PC-9 (cell line): ENCODE measurements at regions not wholly inside any gene's neighbourhood (a gene's known extent, or its start where the extent isn't known, plus 50 kb on each side); places are given as distances from the start of the nearest gene placed in this dataset.

ENCODE experiments used
- EZH2 ChIP-seq: fragments of 200-600 bp; sonication (generic); IDR thresholded peaks from 2 replicates; pipeline ENCODE4 v1.8.0; 2017; ENCODE audit warnings: antibody characterized with exemption, low read depth
- TF ChIP-seq, protein P1 (sequence below): fragments of 200-600 bp; sonication (generic); conservative IDR thresholded peaks from 2 replicates; pipeline ENCODE4 v1.6.1; 2017; ENCODE audit warnings: mixed run types, antibody characterized with exemption, mild to moderate bottlenecking, moderate library complexity

GRCh38 chr7:145681159-145681558 lies 435.4 kb upstream of the CNTNAP2 start:
- TF ChIP-seq EZH2, result no peak
- TF ChIP-seq, protein P1, sequence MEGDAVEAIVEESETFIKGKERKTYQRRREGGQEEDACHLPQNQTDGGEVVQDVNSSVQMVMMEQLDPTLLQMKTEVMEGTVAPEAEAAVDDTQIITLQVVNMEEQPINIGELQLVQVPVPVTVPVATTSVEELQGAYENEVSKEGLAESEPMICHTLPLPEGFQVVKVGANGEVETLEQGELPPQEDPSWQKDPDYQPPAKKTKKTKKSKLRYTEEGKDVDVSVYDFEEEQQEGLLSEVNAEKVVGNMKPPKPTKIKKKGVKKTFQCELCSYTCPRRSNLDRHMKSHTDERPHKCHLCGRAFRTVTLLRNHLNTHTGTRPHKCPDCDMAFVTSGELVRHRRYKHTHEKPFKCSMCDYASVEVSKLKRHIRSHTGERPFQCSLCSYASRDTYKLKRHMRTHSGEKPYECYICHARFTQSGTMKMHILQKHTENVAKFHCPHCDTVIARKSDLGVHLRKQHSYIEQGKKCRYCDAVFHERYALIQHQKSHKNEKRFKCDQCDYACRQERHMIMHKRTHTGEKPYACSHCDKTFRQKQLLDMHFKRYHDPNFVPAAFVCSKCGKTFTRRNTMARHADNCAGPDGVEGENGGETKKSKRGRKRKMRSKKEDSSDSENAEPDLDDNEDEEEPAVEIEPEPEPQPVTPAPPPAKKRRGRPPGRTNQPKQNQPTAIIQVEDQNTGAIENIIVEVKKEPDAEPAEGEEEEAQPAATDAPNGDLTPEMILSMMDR, result no peak
